ENCODE measurements at regions not wholly inside any gene's neighbourhood (a gene's known extent, or its start where the extent isn't known, plus 50 kb on each side); places are given as distances from the start of the nearest gene placed in this dataset.

GRCh38 chr1:232150770-232151548, 479.0 kb downstream of the SIPA1L2 start:
- TF ChIP-seq CTCF (IDR thresholded peaks at IDR 0.05; ENCODE audit: insufficient read depth, low read length) = no peak
- no peak for TF ChIP-seq POLR2AphosphoS5 (IDR thresholded peaks at IDR 0.05; ENCODE audit: low read depth)
- TF ChIP-seq GABPA (IDR thresholded peaks at IDR 0.05; ENCODE audit: low read depth) = no peak
- no peak for TF ChIP-seq REST (IDR thresholded peaks at IDR 0.05; ENCODE audit: insufficient replicate concordance, low read depth)
